HG02610 (cell line): ENCODE measurements at regions not wholly inside any gene's neighbourhood (a gene's known extent, or its start where the extent isn't known, plus 50 kb on each side); places are given as distances from the start of the nearest gene placed in this dataset.
A peak's percentile ranks its signal among the peaks of the same experiment; 100 is the strongest.

ENCODE experiments used
- ATAC-seq: cut with Tn5 transposase; IDR thresholded peaks from one replicate; pipeline ENCODE4 v1.9.1; 2021; ENCODE audit warnings: mild to moderate bottlenecking, moderate library complexity; ENCODE audit not compliant: unreplicated experiment

GRCh38 chr3:124429129-124429815 is 301.0 kb upstream of the UMPS start:
- ATAC-seq: no peak

- no peak for ATAC-seq
Measured at GRCh38 chr3:124431331-124431994, 298.8 kb upstream of the UMPS start.

- ATAC-seq: no peak
Measured at GRCh38 chr3:124434176-124434575, 296.1 kb upstream of the UMPS start.

- ATAC-seq: no peak
Measured at GRCh38 chr3:124435467-124435866, 294.8 kb upstream of the UMPS start.

GRCh38 chr3:124438813-124439212 is 291.4 kb upstream of the UMPS start:
- ATAC-seq: no peak

- ATAC-seq: no peak
Measured at GRCh38 chr3:124439603-124440002, 290.6 kb upstream of the UMPS start.

GRCh38 chr3:124441766-124442165 is 288.5 kb upstream of the UMPS start:
- ATAC-seq: no peak

- ATAC-seq: no peak
Measured at GRCh38 chr3:124442463-124442862, 287.8 kb upstream of the UMPS start.

GRCh38 chr3:124443446-124443845 is 286.8 kb upstream of the UMPS start:
- ATAC-seq: no peak

GRCh38 chr3:124444075-124444474 is 286.2 kb upstream of the UMPS start:
- no peak for ATAC-seq

GRCh38 chr3:124444896-124445295 is 285.4 kb upstream of the UMPS start:
- ATAC-seq: no peak

- ATAC-seq: no peak
Measured at GRCh38 chr3:124447845-124448244, 282.4 kb upstream of the UMPS start.

- no peak for ATAC-seq
Measured at GRCh38 chr3:124448954-124449353, 281.3 kb upstream of the UMPS start.

- no peak for ATAC-seq
Measured at GRCh38 chr3:124450366-124450765, 279.9 kb upstream of the UMPS start.

- peak; percentile 70 for ATAC-seq
Measured at GRCh38 chr3:124451630-124452317, 278.5 kb upstream of the UMPS start.

- ATAC-seq: no peak
Measured at GRCh38 chr3:124453189-124453588, 277.1 kb upstream of the UMPS start.

- no peak for ATAC-seq
Measured at GRCh38 chr3:124455891-124456290, 274.4 kb upstream of the UMPS start.

- no peak for ATAC-seq
Measured at GRCh38 chr3:124456506-124456905, 273.7 kb upstream of the UMPS start.

- ATAC-seq: no peak
Measured at GRCh38 chr3:124459678-124460077, 270.6 kb upstream of the UMPS start.

GRCh38 chr3:124461126-124461525 is 269.1 kb upstream of the UMPS start:
- no peak for ATAC-seq

GRCh38 chr3:124461838-124462632 is 268.2 kb upstream of the UMPS start:
- ATAC-seq: no peak
